HepG2 (cell line): ENCODE measurements at regions not wholly inside any gene's neighbourhood (a gene's known extent, or its start where the extent isn't known, plus 50 kb on each side); places are given as distances from the start of the nearest gene placed in this dataset.

Experiments
- ATAC-seq: fragments of 200-7000 bp; cut with Tn5 transposase; 3 replicates; pipeline ENCODE4 v1.9.1; 2020; ENCODE audit warnings: mild to moderate bottlenecking, moderate library complexity
- BruUV-seq: library from RNA; stranded (reverse); fragments of 400-500 nt; replicated peaks from 2 replicates; lab custom pipeline; 2021; lab: Mats Ljungman, UMichigan
- CTCF ChIA-PET: fragments of 300-600 bp; formaldehyde crosslinking; extraction: SDS; loops from one replicate; lab custom pipeline; 2021; ENCODE audit warnings: low total read pairs, inconsistent platforms, low intra/inter-chr PET ratio; lab: Yijun Ruan, JAX
- POLR2A ChIA-PET: fragments of 350-600 bp; sonication (Branson Sonifier 250); formaldehyde crosslinking; loops from one replicate; lab custom pipeline; 2020; ENCODE audit warnings: antibody characterized with exemption, inconsistent platforms; lab: Yijun Ruan, JAX
- DNase-seq: peaks from one replicate; pipeline ENCODE4 v3.0.0-alpha.2; 2015; ENCODE audit warnings: low spot score
- FAIRE-seq: peaks from 3 replicates; lab custom pipeline; 2011; peaks lifted over from hg19 to GRCh38; lab: Jason Lieb, UNC
- H2AFZ ChIP-seq: one replicate; pipeline ENCODE4 v1.6.1; 2011; ENCODE audit warnings: low read length, inconsistent platforms
- H3K27ac ChIP-seq: fragments of 300-600 bp; 3 replicates; pipeline ENCODE4 v1.8.0; 2011; ENCODE audit warnings: mixed run types, mild to moderate bottlenecking, mixed read lengths, low read length, inconsistent platforms; ENCODE audit not compliant: insufficient read depth; ENCODE audit errors: extremely low read length
- H3K27me3 ChIP-seq, 2 experiments: fragments of 200-600 bp in 1 of 2; 2 replicates in 1 of 2; 3 replicates in 1 of 2; pipeline versions ENCODE4 v1.6.0 to v1.8.0; 2011; ENCODE audit warnings: low read length in 2 of 2, mild to moderate bottlenecking in 2 of 2, moderate library complexity in 2 of 2, inconsistent platforms in 1 of 2; ENCODE audit not compliant: insufficient read depth in 2 of 2, control insufficient read depth in 1 of 2
- H3K36me3 ChIP-seq, 2 experiments: fragments of 200-600 bp in 1 of 2; replicated peaks in 1 of 2; 2 replicates in 1 of 2; 3 replicates in 1 of 2; pipeline versions ENCODE4 v1.5.1 to v1.8.0; 2011; ENCODE audit warnings: low read length in 2 of 2, inconsistent platforms in 1 of 2; ENCODE audit not compliant: insufficient read depth in 2 of 2, control insufficient read depth in 1 of 2
- H3K4me1 ChIP-seq: 2 replicates; pipeline ENCODE4 v1.5.1; 2012; ENCODE audit warnings: low read length, inconsistent platforms; ENCODE audit not compliant: insufficient read depth
- H3K4me2 ChIP-seq: 2 replicates; pipeline ENCODE4 v1.6.0; 2011; ENCODE audit warnings: low read depth, low read length, inconsistent platforms
- H3K4me3 ChIP-seq, 3 experiments: fragments of 200-600 bp in 1 of 3; sonication (generic), shearing (Covaris generic) in 1 of 3; replicated peaks in 1 of 3; 2 replicates each; pipeline ENCODE4 v1.5.1; 2011 to 2016; ENCODE audit warnings: low read length in 3 of 3, inconsistent platforms in 2 of 3, low read depth in 2 of 3, mild to moderate bottlenecking in 2 of 3, control low read depth in 1 of 3, mixed read lengths in 1 of 3; ENCODE audit not compliant: insufficient read depth in 1 of 3
- H3K79me2 ChIP-seq: one replicate; pipeline ENCODE4 v1.6.1; 2011; ENCODE audit warnings: low read length, inconsistent platforms; ENCODE audit not compliant: insufficient read depth
- H3K9ac ChIP-seq: 2 replicates; pipeline ENCODE4 v1.6.0; 2011; ENCODE audit warnings: mild to moderate bottlenecking, low read depth, low read length, inconsistent platforms; ENCODE audit not compliant: insufficient read depth
- H3K9me3 ChIP-seq: 2 replicates; pipeline ENCODE4 v1.5.1; 2012; ENCODE audit warnings: mild to moderate bottlenecking, low read length
- H4K20me1 ChIP-seq: 2 replicates; pipeline ENCODE4 v1.6.0; 2011; ENCODE audit warnings: inconsistent platforms, mild to moderate bottlenecking, low read length, moderate library complexity; ENCODE audit not compliant: insufficient read depth
- ATF7 ChIP-seq, 2 experiments: fragments of 450-650 bp in 1 of 2; sonication (generic) in 1 of 2; formaldehyde crosslinking in 1 of 2; IDR thresholded peaks; 2 replicates each; pipeline versions ENCODE4 v1.4.0 to v1.6.1; 2016 to 2020; ENCODE audit warnings: antibody characterized with exemption in 1 of 2, mild to moderate bottlenecking in 1 of 2, missing genetic modification reagents in 1 of 2
- CREB1 ChIP-seq, 2 experiments: fragments of 450-650 bp in 1 of 2; IDR thresholded peaks; 2 replicates each; pipeline ENCODE4 v1.6.1; 2016 to 2017; ENCODE audit warnings: control low read depth in 1 of 2, mild to moderate bottlenecking in 1 of 2, missing compliant biosample characterization in 1 of 2, missing genetic modification characterization in 1 of 2
- MATR3 ChIP-seq: sonication (generic); formaldehyde crosslinking; IDR thresholded peaks from 2 replicates; pipeline ENCODE4 v1.4.0; 2020; ENCODE audit warnings: missing genetic modification reagents
- PREB ChIP-seq: sonication (generic); formaldehyde crosslinking; IDR thresholded peaks from 2 replicates; pipeline ENCODE4 v1.4.0; 2020; ENCODE audit warnings: missing genetic modification reagents
- SOX6 ChIP-seq, 2 experiments: fragments of 450-650 bp in 1 of 2; sonication (generic) in 1 of 2; formaldehyde crosslinking in 1 of 2; IDR thresholded peaks; 2 replicates each; pipeline versions ENCODE4 v1.4.0 to v1.6.1; 2017 to 2020; ENCODE audit warnings: antibody characterized with exemption in 1 of 2, mild to moderate bottlenecking in 1 of 2, missing genetic modification reagents in 1 of 2
- TRIM22 ChIP-seq: fragments of 450-650 bp; IDR thresholded peaks from 2 replicates; pipeline ENCODE4 v1.6.1; 2017
- ZBTB25 ChIP-seq: IDR thresholded peaks from 2 replicates; pipeline ENCODE4 v1.6.1; 2018; ENCODE audit warnings: missing genetic modification reagents
- ZBTB8A ChIP-seq: sonication (generic); formaldehyde crosslinking; IDR thresholded peaks from 2 replicates; pipeline ENCODE4 v1.4.0; 2020; ENCODE audit warnings: mild to moderate bottlenecking, low read depth, missing genetic modification reagents, borderline replicate concordance
- ZNF589 ChIP-seq: sonication (generic); formaldehyde crosslinking; conservative IDR thresholded peaks from 2 replicates; pipeline ENCODE4 v1.8.0; 2022; ENCODE audit warnings: mild to moderate bottlenecking, moderate library complexity, missing genetic modification reagents
- WGBS: methylation state at CpG from one replicate; pipeline ENCODE4 v1.1.6; 2017; ENCODE audit warnings: low lambda C conversion rate; 5-methylcytosine and 5-hydroxymethylcytosine counted together
- in situ Hi-C: cut with HindIII; loops from 2 replicates; pipeline ENCODE4 v1.10.0; 2017; ENCODE audit warnings: low pct_unique_long_range_greater_than_20kb; ENCODE audit not compliant: extremely low pct_ligation_motif_present
- intact Hi-C: fragments of 100-400 bp; cut with micrococcal nuclease; formaldehyde crosslinking; loops from one replicate; pipeline ENCODE4 v1.10.0; 2022; ENCODE audit not compliant: unreplicated experiment
- TF ChIP-seq, protein P1 (sequence below): IDR thresholded peaks from 2 replicates; pipeline ENCODE4 v1.6.1; 2016; ENCODE audit warnings: missing compliant biosample characterization, missing genetic modification reagents, borderline replicate concordance

DNA sequence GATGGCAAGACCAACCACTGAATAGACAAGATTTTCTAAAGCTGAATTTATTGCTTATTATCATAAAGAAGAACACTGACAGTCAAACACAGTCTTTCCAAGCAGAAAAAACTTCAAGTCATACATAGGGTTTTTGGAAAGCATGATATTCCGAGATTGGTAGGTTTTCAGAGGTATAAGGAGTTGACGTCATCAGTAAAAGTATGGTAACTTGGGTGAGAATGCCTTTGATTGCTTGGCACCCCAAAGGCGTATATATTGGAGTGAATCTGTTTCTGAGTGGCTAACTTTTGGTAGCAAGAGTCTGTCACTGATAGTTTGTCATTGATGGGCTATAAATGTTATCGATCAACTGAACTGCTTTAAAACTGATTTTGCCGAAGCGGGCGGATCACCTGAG is 227.9 kb upstream of the CNTN4 start:
- H2AFZ ChIP-seq: no peak overlapping the region
- H3K4me3 ChIP-seq: no peak overlapping the region
- no peak for FAIRE-seq
- no TSS peak for BruUV-seq
- no peaks in the 10 kb centered on the region for H4K20me1 ChIP-seq
- CTCF ChIA-PET: no interaction called here
- H3K36me3 ChIP-seq: no peaks in the 10 kb centered on the region
- H3K79me2 ChIP-seq: no peaks in the 10 kb centered on the region
- no peaks in the 10 kb centered on the region for H3K27me3 ChIP-seq
- H3K4me2 ChIP-seq: no peak overlapping the region
- intact Hi-C loops (no loop called here), in situ Hi-C loops (no loop called here)
- POLR2A ChIA-PET: no interaction called here
- H3K9me3 ChIP-seq: peaks cover 89% of the 10 kb centered on the region
- 60% methylated on average over 7 of the region's 7 CpGs for WGBS
- H3K27ac ChIP-seq: no peak overlapping the region
- H3K4me1 ChIP-seq: no peaks in the 10 kb centered on the region
- no peak for ATAC-seq
- H3K9ac ChIP-seq: no peak overlapping the region
- TF ChIP-seq PREB (CRISPR knock-in tag) (no peak), SOX6 (IDR thresholded peaks at IDR 0.05) (no peak), SOX6 (CRISPR knock-in tag; IDR thresholded peaks at IDR 0.05) (no peak), ZBTB8A (no peak), MATR3 (no peak), TRIM22 (no peak), ZNF589 (CRISPR knock-in tag) (no peak), ZBTB25 (CRISPR knock-in tag) (no peak), ATF7 (IDR thresholded peaks at IDR 0.05) (peak; percentile 81), ATF7 (CRISPR knock-in tag; IDR thresholded peaks at IDR 0.05) (no peak), CREB1 (IDR thresholded peaks at IDR 0.05) (peak; percentile 73), CREB1 (CRISPR knock-in tag; IDR thresholded peaks at IDR 0.05) (no peak)
- TF ChIP-seq, protein P1, sequence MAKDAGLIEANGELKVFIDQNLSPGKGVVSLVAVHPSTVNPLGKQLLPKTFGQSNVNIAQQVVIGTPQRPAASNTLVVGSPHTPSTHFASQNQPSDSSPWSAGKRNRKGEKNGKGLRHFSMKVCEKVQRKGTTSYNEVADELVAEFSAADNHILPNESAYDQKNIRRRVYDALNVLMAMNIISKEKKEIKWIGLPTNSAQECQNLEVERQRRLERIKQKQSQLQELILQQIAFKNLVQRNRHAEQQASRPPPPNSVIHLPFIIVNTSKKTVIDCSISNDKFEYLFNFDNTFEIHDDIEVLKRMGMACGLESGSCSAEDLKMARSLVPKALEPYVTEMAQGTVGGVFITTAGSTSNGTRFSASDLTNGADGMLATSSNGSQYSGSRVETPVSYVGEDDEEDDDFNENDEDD (CRISPR knock-in tag): no peak
- TF ChIP-seq, all 625 proteins: peak for 2
- no peak for DNase-seq
